HL-60 (cell line): ENCODE measurements at regions not wholly inside any gene's neighbourhood (a gene's known extent, or its start where the extent isn't known, plus 50 kb on each side); places are given as distances from the start of the nearest gene placed in this dataset.

Source experiments
- DNase-seq, 2 experiments: peaks; one replicate each; pipeline ENCODE4 v3.0.0-alpha.2; 2010 to 2020; ENCODE audit warnings: low read depth in 1 of 2, low spot score in 1 of 2
- H3K27ac ChIP-seq: fragments of 250-450 bp; sonication (Bioruptor Pico); replicated peaks from 2 replicates; pipeline ENCODE4 v1.5.1; 2020; ENCODE audit warnings: mild to moderate bottlenecking, moderate library complexity
- H3K27me3 ChIP-seq: fragments of 250-450 bp; sonication (Bioruptor Pico); 2 replicates; pipeline ENCODE4 v1.5.1; 2021; ENCODE audit warnings: mild to moderate bottlenecking, moderate library complexity; ENCODE audit not compliant: insufficient read depth, poor library complexity, severe bottlenecking
- H3K4me3 ChIP-seq: replicated peaks from 2 replicates; pipeline ENCODE4 v1.5.1; 2011; ENCODE audit warnings: mild to moderate bottlenecking, control low read depth, low read length; ENCODE audit not compliant: insufficient read depth
- GABPA ChIP-seq: IDR thresholded peaks from 2 replicates; pipeline ENCODE4 v1.6.1; 2012; ENCODE audit warnings: low read depth
- POLR2AphosphoS5 ChIP-seq: IDR thresholded peaks from 2 replicates; pipeline ENCODE4 v1.6.1; 2012; ENCODE audit warnings: low read depth
- SPI1 ChIP-seq: IDR thresholded peaks from 2 replicates; pipeline ENCODE4 v1.6.1; 2012; ENCODE audit warnings: low read depth, mild to moderate bottlenecking, borderline replicate concordance
- TF ChIP-seq, protein P1 (sequence below): IDR thresholded peaks from 2 replicates; pipeline ENCODE4 v1.6.1; 2012; ENCODE audit warnings: low read depth; ENCODE audit not compliant: insufficient replicate concordance
- TF ChIP-seq, protein P2 (sequence below): IDR thresholded peaks from one replicate; pipeline ENCODE4 v1.5.1; 2011; ENCODE audit warnings: low read length, control low read depth, inconsistent platforms; ENCODE audit not compliant: insufficient read depth

DNA sequence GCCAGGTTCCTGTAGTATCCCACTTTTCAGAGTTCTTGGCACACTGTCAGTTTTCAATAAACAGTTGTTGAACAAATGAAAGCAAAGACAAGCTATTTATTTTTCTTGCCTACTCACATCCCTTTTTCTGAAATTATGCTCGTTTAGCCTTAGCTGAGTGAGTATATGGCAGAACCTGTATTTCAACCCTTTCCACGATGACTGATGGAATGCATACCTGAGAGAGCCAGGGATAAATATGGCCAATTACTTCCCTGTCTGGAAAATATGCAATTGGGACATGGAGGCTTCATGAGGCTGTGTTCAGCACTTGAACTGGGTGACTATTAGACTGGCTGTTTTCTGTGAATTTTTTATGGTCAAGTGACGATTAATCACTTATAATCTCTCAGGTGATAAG is 144.5 kb upstream of the POT1 start:
- Histone ChIP-seq H3K27ac (no peak overlapping the region), H3K4me3 (no peak overlapping the region), H3K27me3 (no peaks in the 10 kb centered on the region)
- TF ChIP-seq, protein P1, sequence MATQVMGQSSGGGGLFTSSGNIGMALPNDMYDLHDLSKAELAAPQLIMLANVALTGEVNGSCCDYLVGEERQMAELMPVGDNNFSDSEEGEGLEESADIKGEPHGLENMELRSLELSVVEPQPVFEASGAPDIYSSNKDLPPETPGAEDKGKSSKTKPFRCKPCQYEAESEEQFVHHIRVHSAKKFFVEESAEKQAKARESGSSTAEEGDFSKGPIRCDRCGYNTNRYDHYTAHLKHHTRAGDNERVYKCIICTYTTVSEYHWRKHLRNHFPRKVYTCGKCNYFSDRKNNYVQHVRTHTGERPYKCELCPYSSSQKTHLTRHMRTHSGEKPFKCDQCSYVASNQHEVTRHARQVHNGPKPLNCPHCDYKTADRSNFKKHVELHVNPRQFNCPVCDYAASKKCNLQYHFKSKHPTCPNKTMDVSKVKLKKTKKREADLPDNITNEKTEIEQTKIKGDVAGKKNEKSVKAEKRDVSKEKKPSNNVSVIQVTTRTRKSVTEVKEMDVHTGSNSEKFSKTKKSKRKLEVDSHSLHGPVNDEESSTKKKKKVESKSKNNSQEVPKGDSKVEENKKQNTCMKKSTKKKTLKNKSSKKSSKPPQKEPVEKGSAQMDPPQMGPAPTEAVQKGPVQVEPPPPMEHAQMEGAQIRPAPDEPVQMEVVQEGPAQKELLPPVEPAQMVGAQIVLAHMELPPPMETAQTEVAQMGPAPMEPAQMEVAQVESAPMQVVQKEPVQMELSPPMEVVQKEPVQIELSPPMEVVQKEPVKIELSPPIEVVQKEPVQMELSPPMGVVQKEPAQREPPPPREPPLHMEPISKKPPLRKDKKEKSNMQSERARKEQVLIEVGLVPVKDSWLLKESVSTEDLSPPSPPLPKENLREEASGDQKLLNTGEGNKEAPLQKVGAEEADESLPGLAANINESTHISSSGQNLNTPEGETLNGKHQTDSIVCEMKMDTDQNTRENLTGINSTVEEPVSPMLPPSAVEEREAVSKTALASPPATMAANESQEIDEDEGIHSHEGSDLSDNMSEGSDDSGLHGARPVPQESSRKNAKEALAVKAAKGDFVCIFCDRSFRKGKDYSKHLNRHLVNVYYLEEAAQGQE: no peak
- TF ChIP-seq GABPA: no peak
- TF ChIP-seq, protein P2, sequence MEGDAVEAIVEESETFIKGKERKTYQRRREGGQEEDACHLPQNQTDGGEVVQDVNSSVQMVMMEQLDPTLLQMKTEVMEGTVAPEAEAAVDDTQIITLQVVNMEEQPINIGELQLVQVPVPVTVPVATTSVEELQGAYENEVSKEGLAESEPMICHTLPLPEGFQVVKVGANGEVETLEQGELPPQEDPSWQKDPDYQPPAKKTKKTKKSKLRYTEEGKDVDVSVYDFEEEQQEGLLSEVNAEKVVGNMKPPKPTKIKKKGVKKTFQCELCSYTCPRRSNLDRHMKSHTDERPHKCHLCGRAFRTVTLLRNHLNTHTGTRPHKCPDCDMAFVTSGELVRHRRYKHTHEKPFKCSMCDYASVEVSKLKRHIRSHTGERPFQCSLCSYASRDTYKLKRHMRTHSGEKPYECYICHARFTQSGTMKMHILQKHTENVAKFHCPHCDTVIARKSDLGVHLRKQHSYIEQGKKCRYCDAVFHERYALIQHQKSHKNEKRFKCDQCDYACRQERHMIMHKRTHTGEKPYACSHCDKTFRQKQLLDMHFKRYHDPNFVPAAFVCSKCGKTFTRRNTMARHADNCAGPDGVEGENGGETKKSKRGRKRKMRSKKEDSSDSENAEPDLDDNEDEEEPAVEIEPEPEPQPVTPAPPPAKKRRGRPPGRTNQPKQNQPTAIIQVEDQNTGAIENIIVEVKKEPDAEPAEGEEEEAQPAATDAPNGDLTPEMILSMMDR: no peak
- no peak for DNase-seq

DNA sequence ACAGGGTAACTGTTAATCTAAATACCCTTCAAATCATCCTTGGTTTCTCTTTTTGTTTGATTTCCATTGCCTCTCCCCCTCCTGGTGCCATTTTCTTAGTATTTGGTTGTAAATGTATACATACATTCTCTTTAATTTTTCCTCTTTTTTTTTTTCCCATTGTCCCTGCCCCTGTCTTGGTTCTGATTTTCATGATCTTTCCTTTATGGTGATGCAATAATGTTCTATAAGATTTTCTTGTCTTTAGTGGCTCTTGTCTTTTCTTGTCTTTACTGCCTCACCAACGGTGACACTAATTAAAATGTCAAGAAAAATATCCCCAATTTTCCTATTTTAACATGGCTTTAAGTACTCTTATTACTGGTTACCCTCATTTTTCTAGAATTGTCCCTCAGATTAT is 135.9 kb upstream of the POT1 start:
- TF ChIP-seq SPI1 (no peak), POLR2AphosphoS5 (no peak)
- TF ChIP-seq, protein P1: no peak
- TF ChIP-seq, protein P2: no peak

DNA sequence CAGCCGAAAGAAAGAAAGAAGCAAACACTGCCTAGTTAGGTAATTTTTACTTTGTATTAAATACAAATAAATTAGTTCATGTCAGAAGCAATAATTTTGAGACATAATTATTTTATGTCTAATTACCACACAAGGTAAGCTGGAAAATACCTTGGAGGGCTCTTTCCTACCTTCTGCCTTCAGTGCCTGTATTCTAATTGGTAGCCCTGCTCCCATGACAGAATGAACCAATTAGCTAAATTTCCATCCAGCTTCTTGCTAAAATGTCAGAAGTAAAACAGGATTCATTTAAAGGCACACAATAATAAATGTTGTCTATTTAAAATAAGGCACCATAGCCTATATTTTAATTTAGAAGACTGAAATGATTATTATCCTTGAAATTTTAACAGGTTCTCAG is 135.4 kb upstream of the POT1 start:
- H3K27me3 ChIP-seq: no peaks in the 10 kb centered on the region
- H3K4me3 ChIP-seq: no peak overlapping the region
- TF ChIP-seq POLR2AphosphoS5 (no peak), GABPA (no peak), SPI1 (no peak)
- TF ChIP-seq, protein P2: no peak
- TF ChIP-seq, protein P1: no peak
- no peak for DNase-seq
- no peak overlapping the region for H3K27ac ChIP-seq

More for the DNA sequence above, 135.9 kb upstream of the POT1 start:
- no peak for DNase-seq
- Histone ChIP-seq H3K27ac (no peak overlapping the region), H3K27me3 (no peaks in the 10 kb centered on the region), H3K4me3 (no peak overlapping the region)
